NOMO-1 treated with DMSO at 0.1 percent for 48 hours (cell line): ENCODE measurements at regions not wholly inside any gene's neighbourhood (a gene's known extent, or its start where the extent isn't known, plus 50 kb on each side); places are given as distances from the start of the nearest gene placed in this dataset.

ENCODE experiments used
- DNase-seq: peaks from one replicate; lab custom pipeline; 2025; ENCODE audit not compliant: unreplicated experiment; lab: John Stamatoyannopoulos, UW

GRCh38 chr17:17416400-17417360 lies 60.1 kb upstream of the MED9 start:
- DNase-seq: peak; percentile 13

GRCh38 chr17:17417718-17418181 lies 59.0 kb upstream of the MED9 start:
- DNase-seq: no peak

GRCh38 chr17:17419166-17419565 lies 57.6 kb upstream of the MED9 start:
- no peak for DNase-seq

GRCh38 chr17:17419631-17420030 lies 57.2 kb upstream of the MED9 start:
- no peak for DNase-seq

GRCh38 chr17:17420082-17420481 lies 56.7 kb upstream of the MED9 start:
- no peak for DNase-seq

- no peak for DNase-seq
Observed at GRCh38 chr17:17420561-17421269, 56.1 kb upstream of the MED9 start.

GRCh38 chr17:17421346-17422216 lies 55.2 kb upstream of the MED9 start:
- no peak for DNase-seq

GRCh38 chr17:17422217-17422610 lies 54.6 kb upstream of the MED9 start:
- DNase-seq: no peak

- DNase-seq: no peak
Observed at GRCh38 chr17:17422641-17423040, 54.2 kb upstream of the MED9 start.

- DNase-seq: no peak
Observed at GRCh38 chr17:17423656-17424055, 53.1 kb upstream of the MED9 start.

- DNase-seq: no peak
Observed at GRCh38 chr17:17424552-17424951, 52.2 kb upstream of the MED9 start.

GRCh38 chr17:17425005-17425404 lies 51.8 kb upstream of the MED9 start:
- no peak for DNase-seq

GRCh38 chr17:17425591-17425990 lies 51.2 kb upstream of the MED9 start:
- no peak for DNase-seq

GRCh38 chr17:17426184-17426583 lies 50.6 kb upstream of the MED9 start:
- DNase-seq: no peak
